ENCODE measurements at regions not wholly inside any gene's neighbourhood (a gene's known extent, or its start where the extent isn't known, plus 50 kb on each side); places are given as distances from the start of the nearest gene placed in this dataset.
"Not testable (repeated sequence)": the region's sequence is repeated elsewhere in the genome, so short reads cannot be mapped to it uniquely, and the experiment has no call there.

DNA sequence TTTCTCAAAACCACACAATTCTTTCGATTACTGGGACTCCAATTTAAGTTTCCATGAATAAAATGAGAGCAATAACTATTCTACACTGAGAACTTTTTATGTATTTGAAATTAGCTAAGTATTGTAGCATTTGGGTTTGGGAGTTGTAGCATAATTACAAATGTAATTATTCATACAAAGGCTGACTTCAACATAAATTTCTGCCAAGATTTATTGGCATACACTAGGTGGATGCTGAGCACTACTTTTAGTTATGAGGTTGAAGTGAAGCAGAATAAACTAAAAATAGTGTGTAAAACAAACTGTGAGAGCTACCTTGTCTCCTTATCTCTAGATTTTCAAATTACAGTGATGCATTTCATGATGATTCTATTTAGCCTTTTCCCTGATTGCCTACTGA, 516.1 kb downstream of the ZNF385D start:
- H3K27ac Mint-ChIP-seq = no peak overlapping the region
- CTCF ChIA-PET = no interaction called here
- POLR2A ChIA-PET = no interaction called here
- peaks cover 4% of the 10 kb centered on the region for H3K9me3 Mint-ChIP-seq
- no peaks in the 10 kb centered on the region for H3K27me3 Mint-ChIP-seq
- DNase-seq = no peak
- intact Hi-C loops (cut with micrococcal nuclease) = no loop called here
- H3K36me3 Mint-ChIP-seq = no peaks in the 10 kb centered on the region
- no peaks in the 10 kb centered on the region for H3K4me1 Mint-ChIP-seq (ENCODE audit: low read depth)
- no peak overlapping the region for H3K4me3 Mint-ChIP-seq

DNA sequence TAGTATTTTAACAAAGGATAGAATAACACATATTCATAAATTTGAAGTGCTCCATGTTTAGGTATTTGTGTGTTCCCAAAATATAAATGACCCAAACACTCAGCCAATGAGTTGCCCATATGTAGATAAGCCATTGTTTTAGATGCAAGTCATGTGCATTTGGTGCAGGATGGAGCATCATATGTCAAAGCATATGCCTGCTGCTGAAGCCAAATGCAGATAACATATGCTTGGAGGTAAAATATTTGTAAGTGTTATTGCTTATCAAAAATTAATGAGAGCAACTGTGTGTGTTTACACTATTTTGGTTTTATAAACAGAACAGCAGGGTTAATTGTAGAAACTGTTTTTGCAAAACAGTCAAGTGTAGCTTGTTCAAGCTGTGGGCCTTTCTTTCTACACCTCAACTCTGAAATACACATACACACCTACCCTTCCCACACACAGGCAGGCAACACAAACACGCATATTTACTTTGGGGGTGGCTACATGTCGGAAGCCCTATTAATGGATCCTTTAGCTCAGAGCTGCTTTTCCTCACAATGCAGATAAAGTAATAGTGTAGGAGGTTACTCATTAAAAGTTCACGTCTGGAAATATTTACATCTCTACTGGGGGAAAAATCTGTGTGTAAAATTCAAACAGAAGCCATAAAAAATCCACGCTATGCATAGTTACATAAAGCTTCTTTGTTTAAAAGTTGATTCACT, 521.4 kb downstream of the ZNF385D start:
- DNase-seq = no peak
- H3K4me3 Mint-ChIP-seq = no peak overlapping the region
- H3K27ac Mint-ChIP-seq = no peak overlapping the region
- no peaks in the 10 kb centered on the region for H3K9me3 Mint-ChIP-seq
- POLR2A ChIA-PET = no interaction called here
- no peaks in the 10 kb centered on the region for H3K36me3 Mint-ChIP-seq
- no peaks in the 10 kb centered on the region for H3K27me3 Mint-ChIP-seq
- CTCF ChIA-PET = no interaction called here
- intact Hi-C loops (cut with micrococcal nuclease) = no loop called here
- H3K4me1 Mint-ChIP-seq (ENCODE audit: low read depth) = no peaks in the 10 kb centered on the region

GRCh38 chr3:21226086-21226485, 524.9 kb downstream of the ZNF385D start:
- Mint-ChIP-seq H3K4me3 (no peak overlapping the region), H3K4me1 (ENCODE audit: low read depth) (no peaks in the 10 kb centered on the region), H3K27me3 (no peaks in the 10 kb centered on the region), H3K9me3 (peaks cover 3% of the 10 kb centered on the region), H3K36me3 (no peaks in the 10 kb centered on the region), H3K27ac (no peak overlapping the region)
- intact Hi-C loops (cut with micrococcal nuclease) = no loop called here
- CTCF ChIA-PET = no interaction called here
- no peak for DNase-seq
- POLR2A ChIA-PET = no interaction called here

DNA sequence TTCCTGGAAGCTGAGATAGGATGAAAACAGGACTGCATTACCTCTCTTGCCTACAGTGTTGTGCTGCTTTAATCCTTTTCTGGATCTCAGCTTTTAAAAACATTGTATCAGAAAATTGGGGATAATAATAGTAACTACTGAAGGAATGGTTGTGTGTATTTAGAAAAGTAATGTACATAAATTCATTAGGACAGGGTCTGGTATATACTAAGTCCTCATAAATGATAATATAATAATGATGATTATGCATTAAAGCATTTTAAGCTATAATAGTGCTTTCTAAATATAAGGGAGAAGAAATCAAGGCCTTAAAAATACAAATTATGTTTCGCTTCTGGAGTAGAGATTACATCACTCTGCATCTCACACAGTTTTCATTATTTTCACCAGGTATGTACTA, 530.1 kb downstream of the ZNF385D start:
- Mint-ChIP-seq H3K27ac (no peak overlapping the region), H3K27me3 (no peaks in the 10 kb centered on the region), H3K36me3 (no peaks in the 10 kb centered on the region), H3K4me1 (ENCODE audit: low read depth) (no peaks in the 10 kb centered on the region), H3K4me3 (no peak overlapping the region), H3K9me3 (peaks cover 14% of the 10 kb centered on the region)
- CTCF ChIA-PET = no interaction called here
- POLR2A ChIA-PET = no interaction called here
- intact Hi-C loops (cut with micrococcal nuclease) = no loop called here
- no peak for DNase-seq

DNA sequence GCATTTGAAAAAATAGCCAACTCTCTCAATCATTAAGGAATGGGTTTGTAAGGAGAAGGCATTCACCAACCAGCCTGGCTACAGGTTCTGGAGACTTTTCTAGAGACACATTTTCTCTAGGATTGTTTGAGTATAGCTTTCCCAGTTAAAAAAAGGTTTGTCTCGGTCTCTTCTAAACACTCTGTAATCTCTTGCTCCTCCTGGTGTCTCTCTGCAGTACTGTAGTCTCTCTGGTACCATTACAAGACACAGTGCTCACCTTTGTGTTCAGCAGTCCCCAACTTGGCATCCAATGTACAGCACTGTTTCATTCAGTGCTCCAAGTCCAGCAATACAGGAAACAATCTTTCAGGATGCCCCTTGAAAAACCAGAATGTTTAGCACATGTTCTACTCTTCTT, 534.4 kb downstream of the ZNF385D start:
- H3K36me3 Mint-ChIP-seq = no peaks in the 10 kb centered on the region
- intact Hi-C loops (cut with micrococcal nuclease) = loop anchor here (5.0 kb wide), 1 partner anchor 704 kb away; no protein-coding TSS in a partner anchor

DNA sequence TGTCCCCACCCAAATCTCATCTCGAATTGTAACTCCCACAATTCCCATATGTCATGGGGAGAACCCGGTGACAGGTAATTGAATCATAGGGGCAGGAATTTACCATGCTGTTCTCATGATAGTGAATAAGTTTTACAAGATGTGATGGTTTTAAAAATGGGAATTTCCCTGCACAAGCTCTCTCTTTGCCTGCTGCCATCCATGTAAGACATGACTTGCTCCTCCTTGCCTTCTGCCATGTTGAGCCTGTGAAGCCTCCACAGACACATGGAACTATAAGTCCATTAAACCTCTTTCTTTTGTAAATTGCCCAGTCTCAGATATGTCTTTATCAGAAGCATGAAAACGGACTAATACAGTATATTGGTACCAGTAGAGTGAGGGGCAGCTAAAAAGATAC, 546.9 kb downstream of the ZNF385D start:
- H3K27ac Mint-ChIP-seq; POLR2A ChIA-PET; H3K4me1 Mint-ChIP-seq (ENCODE audit: low read depth); H3K4me3 Mint-ChIP-seq; CTCF ChIA-PET; DNase-seq; intact Hi-C loops (cut with micrococcal nuclease); H3K27me3 Mint-ChIP-seq; H3K36me3 Mint-ChIP-seq: not testable (repeated sequence)
- peaks cover 32% of the 10 kb centered on the region for H3K9me3 Mint-ChIP-seq

More for the DNA sequence above, 534.4 kb downstream of the ZNF385D start:
- Mint-ChIP-seq H3K27me3 (no peaks in the 10 kb centered on the region), H3K27ac (no peak overlapping the region), H3K4me3 (no peak overlapping the region), H3K4me1 (ENCODE audit: low read depth) (no peaks in the 10 kb centered on the region), H3K9me3 (peaks cover 30% of the 10 kb centered on the region)
- DNase-seq = no peak
- CTCF ChIA-PET = no interaction called here
- POLR2A ChIA-PET = no interaction called here

GRCh38 chr3:21195203-21195602, 555.8 kb downstream of the ZNF385D start:
- intact Hi-C loops (cut with micrococcal nuclease) = no loop called here
- Mint-ChIP-seq H3K4me3 (no peak overlapping the region), H3K4me1 (ENCODE audit: low read depth) (no peaks in the 10 kb centered on the region), H3K36me3 (no peaks in the 10 kb centered on the region), H3K27ac (no peak overlapping the region), H3K27me3 (no peaks in the 10 kb centered on the region), H3K9me3 (peaks cover 13% of the 10 kb centered on the region)
- ChIA-PET CTCF (no interaction called here), POLR2A (no interaction called here)
- no peak for DNase-seq

DNA sequence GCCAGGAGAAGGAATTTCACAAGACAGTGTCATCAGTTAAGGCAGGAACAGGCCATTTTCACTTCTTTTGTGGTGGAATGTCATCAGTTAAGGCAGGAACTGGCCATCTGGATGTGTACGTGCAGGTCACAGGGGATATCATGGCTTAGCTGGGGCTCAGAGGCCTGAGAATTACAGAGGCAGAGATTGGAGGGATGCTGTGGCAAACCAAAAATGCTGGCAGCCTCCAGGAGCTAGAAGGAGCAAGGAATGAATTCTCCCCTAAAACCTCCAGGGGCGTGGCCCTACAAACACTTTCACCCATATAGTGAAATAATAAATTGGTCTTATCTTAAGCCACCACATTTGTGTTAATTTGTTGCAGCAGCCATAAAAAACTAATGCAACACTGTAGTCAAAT, 557.0 kb downstream of the ZNF385D start:
- H3K4me1 Mint-ChIP-seq (ENCODE audit: low read depth); H3K36me3 Mint-ChIP-seq; DNase-seq; H3K27me3 Mint-ChIP-seq; intact Hi-C loops (cut with micrococcal nuclease); POLR2A ChIA-PET; H3K4me3 Mint-ChIP-seq; CTCF ChIA-PET; H3K9me3 Mint-ChIP-seq; H3K27ac Mint-ChIP-seq: not testable (repeated sequence)

GRCh38 chr3:21188459-21188858, 562.6 kb downstream of the ZNF385D start:
- ChIA-PET CTCF (no interaction called here), POLR2A (no interaction called here)
- Mint-ChIP-seq H3K9me3 (peaks cover 9% of the 10 kb centered on the region), H3K36me3 (no peaks in the 10 kb centered on the region), H3K4me3 (no peak overlapping the region), H3K27me3 (no peaks in the 10 kb centered on the region), H3K4me1 (ENCODE audit: low read depth) (no peaks in the 10 kb centered on the region), H3K27ac (no peak overlapping the region)
- DNase-seq = no peak
- intact Hi-C loops (cut with micrococcal nuclease) = no loop called here

DNA sequence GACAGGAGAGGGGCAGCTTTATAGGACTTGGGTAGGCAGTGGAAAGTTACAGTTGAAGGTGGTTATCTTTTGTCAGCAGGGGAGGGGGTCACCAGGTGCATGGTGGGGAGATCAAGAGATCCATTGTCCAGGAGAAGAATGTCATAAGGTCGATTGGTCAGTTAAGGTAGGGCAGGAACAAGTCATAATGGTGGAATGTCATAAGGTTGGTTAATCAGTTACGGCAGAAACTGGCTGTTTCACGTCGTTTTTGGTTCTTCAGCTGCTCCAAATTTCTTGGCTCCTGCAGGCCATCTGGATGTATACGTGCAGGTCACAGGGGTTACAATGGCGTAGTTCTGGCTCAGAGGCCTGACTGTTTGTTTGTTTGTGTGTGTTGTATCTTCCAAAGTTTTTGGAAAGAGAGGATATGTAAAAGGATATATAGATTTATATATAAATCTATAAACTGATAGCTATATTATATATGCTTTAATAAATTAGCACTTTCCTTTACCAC, 565.1 kb downstream of the ZNF385D start:
- H3K4me1 Mint-ChIP-seq (ENCODE audit: low read depth) = no peaks in the 10 kb centered on the region
- H3K9me3 Mint-ChIP-seq = peaks cover 3% of the 10 kb centered on the region
- CTCF ChIA-PET = no interaction called here
- H3K27ac Mint-ChIP-seq = no peak overlapping the region
- POLR2A ChIA-PET = no interaction called here
- H3K36me3 Mint-ChIP-seq = no peaks in the 10 kb centered on the region
- intact Hi-C loops (cut with micrococcal nuclease) = no loop called here
- H3K27me3 Mint-ChIP-seq = no peaks in the 10 kb centered on the region
- DNase-seq = no peak
- H3K4me3 Mint-ChIP-seq = no peak overlapping the region

GRCh38 chr3:21174461-21174860, 576.5 kb downstream of the ZNF385D start:
- Mint-ChIP-seq H3K27me3 (no peaks in the 10 kb centered on the region), H3K9me3 (peaks cover 34% of the 10 kb centered on the region), H3K4me1 (ENCODE audit: low read depth) (no peaks in the 10 kb centered on the region), H3K4me3 (no peak overlapping the region), H3K27ac (no peak overlapping the region), H3K36me3 (peaks cover 2% of the 10 kb centered on the region)
- CTCF ChIA-PET = no interaction called here
- intact Hi-C loops (cut with micrococcal nuclease) = no loop called here
- no peak for DNase-seq
- POLR2A ChIA-PET = no interaction called here

DNA sequence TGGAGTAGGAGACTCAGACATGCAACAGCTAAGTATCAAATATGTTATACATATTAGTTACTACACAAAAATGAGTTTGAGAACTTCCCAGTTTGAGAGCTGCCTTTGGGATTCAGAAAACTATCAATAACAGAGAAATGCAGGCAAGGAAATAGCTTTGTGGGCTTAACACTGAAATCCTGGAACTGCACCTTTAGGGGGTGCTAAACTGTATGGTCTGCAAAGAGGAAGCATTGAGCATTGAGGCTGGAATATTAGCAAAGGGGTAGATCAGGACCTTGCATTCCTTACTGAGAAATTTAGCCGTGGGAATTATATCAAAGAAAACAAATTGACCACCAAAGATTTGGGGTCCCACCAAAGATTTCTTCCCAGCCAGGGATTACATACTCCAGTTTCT, 580.0 kb downstream of the ZNF385D start:
- CTCF ChIA-PET = no interaction called here
- POLR2A ChIA-PET = no interaction called here
- Mint-ChIP-seq H3K27me3 (no peaks in the 10 kb centered on the region), H3K36me3 (no peaks in the 10 kb centered on the region), H3K9me3 (peaks cover 11% of the 10 kb centered on the region), H3K4me3 (no peak overlapping the region), H3K27ac (no peak overlapping the region), H3K4me1 (ENCODE audit: low read depth) (no peaks in the 10 kb centered on the region)
- intact Hi-C loops (cut with micrococcal nuclease) = no loop called here
- DNase-seq = no peak

DNA sequence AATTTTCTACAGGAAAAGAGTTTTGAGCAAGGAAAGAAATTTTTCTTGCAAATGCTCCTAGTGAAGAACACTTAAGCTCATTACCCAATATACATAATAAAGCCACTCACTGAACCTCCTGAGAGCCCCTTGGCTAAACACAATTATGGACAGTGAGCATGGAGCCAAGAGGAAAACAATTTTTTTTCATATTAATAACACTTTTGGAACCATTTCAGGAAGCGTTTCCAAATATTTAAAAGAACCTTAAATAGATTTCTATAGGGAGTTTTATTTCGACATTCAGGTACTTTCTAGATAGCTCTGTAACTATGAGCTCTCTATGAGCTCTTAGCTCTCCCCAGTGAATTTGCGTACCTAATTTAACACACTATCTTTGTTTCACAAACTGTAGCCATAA, 581.1 kb downstream of the ZNF385D start:
- CTCF ChIA-PET = no interaction called here
- Mint-ChIP-seq H3K27ac (no peak overlapping the region), H3K9me3 (peaks cover 5% of the 10 kb centered on the region), H3K4me3 (no peak overlapping the region), H3K4me1 (ENCODE audit: low read depth) (no peaks in the 10 kb centered on the region), H3K36me3 (no peaks in the 10 kb centered on the region), H3K27me3 (no peaks in the 10 kb centered on the region)
- no peak for DNase-seq
- POLR2A ChIA-PET = no interaction called here
- intact Hi-C loops (cut with micrococcal nuclease) = no loop called here
